ENCODE measurements at regions not wholly inside any gene's neighbourhood (a gene's known extent, or its start where the extent isn't known, plus 50 kb on each side); places are given as distances from the start of the nearest gene placed in this dataset.

DNA sequence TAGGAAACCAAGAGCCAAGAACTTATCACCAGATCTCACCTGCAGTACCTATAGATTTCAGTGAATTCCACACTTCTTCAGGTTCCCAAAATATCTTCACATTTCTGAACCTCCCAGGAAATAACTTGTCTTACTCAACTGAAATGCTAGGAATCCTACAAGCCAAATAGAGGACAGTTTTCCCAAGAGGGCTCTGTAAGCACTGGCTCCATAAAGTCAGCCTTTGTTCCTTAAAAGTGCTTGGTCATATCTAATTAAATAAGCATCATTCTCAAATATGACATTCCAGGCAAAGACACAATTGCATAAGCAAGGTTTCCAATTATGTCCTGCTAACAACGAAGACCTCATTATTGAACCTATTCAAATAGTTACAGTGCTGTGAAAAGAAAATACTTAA lies 154.6 kb upstream of the MGAT5 start:
- TF ChIP-seq, protein P1, sequence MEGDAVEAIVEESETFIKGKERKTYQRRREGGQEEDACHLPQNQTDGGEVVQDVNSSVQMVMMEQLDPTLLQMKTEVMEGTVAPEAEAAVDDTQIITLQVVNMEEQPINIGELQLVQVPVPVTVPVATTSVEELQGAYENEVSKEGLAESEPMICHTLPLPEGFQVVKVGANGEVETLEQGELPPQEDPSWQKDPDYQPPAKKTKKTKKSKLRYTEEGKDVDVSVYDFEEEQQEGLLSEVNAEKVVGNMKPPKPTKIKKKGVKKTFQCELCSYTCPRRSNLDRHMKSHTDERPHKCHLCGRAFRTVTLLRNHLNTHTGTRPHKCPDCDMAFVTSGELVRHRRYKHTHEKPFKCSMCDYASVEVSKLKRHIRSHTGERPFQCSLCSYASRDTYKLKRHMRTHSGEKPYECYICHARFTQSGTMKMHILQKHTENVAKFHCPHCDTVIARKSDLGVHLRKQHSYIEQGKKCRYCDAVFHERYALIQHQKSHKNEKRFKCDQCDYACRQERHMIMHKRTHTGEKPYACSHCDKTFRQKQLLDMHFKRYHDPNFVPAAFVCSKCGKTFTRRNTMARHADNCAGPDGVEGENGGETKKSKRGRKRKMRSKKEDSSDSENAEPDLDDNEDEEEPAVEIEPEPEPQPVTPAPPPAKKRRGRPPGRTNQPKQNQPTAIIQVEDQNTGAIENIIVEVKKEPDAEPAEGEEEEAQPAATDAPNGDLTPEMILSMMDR (IDR thresholded peaks at IDR 0.05; ENCODE audit: low read depth, low read length): no peak
- no peak for TF ChIP-seq EZH2phosphoT487 (IDR thresholded peaks at IDR 0.05; ENCODE audit: low read depth)

Measured in OCI-LY3 (cell line).